A673 (cell line): ENCODE measurements at regions not wholly inside any gene's neighbourhood (a gene's known extent, or its start where the extent isn't known, plus 50 kb on each side); places are given as distances from the start of the nearest gene placed in this dataset.

Source experiments
- BruUV-seq: library from RNA; stranded (reverse); fragments of 400-500 nt; replicated peaks from 2 replicates; lab custom pipeline; 2021; lab: Mats Ljungman, UMichigan
- CTCF ChIA-PET: fragments of 300-600 bp; sonication (Branson Sonifier 250); formaldehyde crosslinking; loops from one replicate; lab custom pipeline; 2022; ENCODE audit warnings: antibody characterized with exemption; lab: Charles Lee
- POLR2A ChIA-PET: fragments of 300-600 bp; sonication (Branson Sonifier 250); formaldehyde crosslinking; loops from one replicate; lab custom pipeline; 2022; ENCODE audit warnings: antibody characterized with exemption; ENCODE audit not compliant: low non-redundant PET; lab: Charles Lee
- DNase-seq: peaks from one replicate; pipeline ENCODE4 v3.0.0-alpha.2; 2015; ENCODE audit warnings: low spot score
- H3K27ac ChIP-seq: fragments of 200-600 bp; sonication (generic); 2 replicates; pipeline ENCODE4 v1.5.1; 2016; ENCODE audit warnings: mixed run types, low read depth, mild to moderate bottlenecking, mixed read lengths, antibody characterized with exemption, low read length; ENCODE audit not compliant: poor library complexity, severe bottlenecking
- H3K27me3 ChIP-seq: fragments of 200-600 bp; sonication (generic); replicated peaks from 2 replicates; pipeline ENCODE4 v1.6.1; 2017; ENCODE audit warnings: mixed run types, low read depth, mild to moderate bottlenecking, mixed read lengths, antibody characterized with exemption, low read length; ENCODE audit not compliant: insufficient read depth, poor library complexity
- H3K36me3 ChIP-seq: fragments of 200-600 bp; sonication (generic); 2 replicates; pipeline ENCODE4 v1.6.1; 2016; ENCODE audit warnings: mixed run types, mild to moderate bottlenecking, mixed read lengths, antibody characterized with exemption, low read length; ENCODE audit not compliant: insufficient read depth, poor library complexity, severe bottlenecking
- H3K4me1 ChIP-seq: fragments of 200-600 bp; sonication (generic); 2 replicates; pipeline ENCODE4 v1.6.1; 2017; ENCODE audit warnings: mixed run types, mild to moderate bottlenecking, mixed read lengths, antibody characterized with exemption, low read length; ENCODE audit not compliant: insufficient read depth, poor library complexity, severe bottlenecking
- H3K4me3 ChIP-seq: fragments of 200-600 bp; sonication (generic); 2 replicates; pipeline ENCODE4 v1.5.1; 2016; ENCODE audit warnings: low read depth, mixed run types, mild to moderate bottlenecking, mixed read lengths, low read length; ENCODE audit not compliant: poor library complexity, severe bottlenecking
- H3K9me3 ChIP-seq: fragments of 200-600 bp; sonication (generic); 2 replicates; pipeline ENCODE4 v1.6.1; 2016; ENCODE audit warnings: mixed run types, low read depth, mild to moderate bottlenecking, mixed read lengths, antibody characterized with exemption, low read length; ENCODE audit not compliant: poor library complexity, severe bottlenecking
- CTCF ChIP-seq: fragments of 300-800, 200-600 bp; sonication (generic); conservative IDR thresholded peaks from 2 replicates; pipeline ENCODE4 v1.5.1; 2017; ENCODE audit warnings: low read depth, mild to moderate bottlenecking, antibody characterized with exemption, low read length, moderate library complexity, mixed read lengths
- EZH2 ChIP-seq: fragments of 200-600 bp; sonication (generic); IDR thresholded peaks from 2 replicates; pipeline ENCODE4 v1.6.1; 2017; ENCODE audit warnings: borderline replicate concordance, low read depth, mild to moderate bottlenecking, mixed read lengths, antibody characterized with exemption, low read length; ENCODE audit not compliant: poor library complexity, severe bottlenecking
- intact Hi-C: fragments of 100-400 bp; cut with micrococcal nuclease; formaldehyde crosslinking; loops from one replicate; pipeline ENCODE4 v1.10.0; 2022; ENCODE audit not compliant: unreplicated experiment

GRCh38 chr6:134436281-134436815, 118.4 kb upstream of the SGK1 start:
- Histone ChIP-seq H3K4me3 (peak overlapping the region; percentile 14), H3K36me3 (no peaks in the 10 kb centered on the region), H3K4me1 (no peaks in the 10 kb centered on the region), H3K27me3 (no peaks in the 10 kb centered on the region), H3K9me3 (no peaks in the 10 kb centered on the region), H3K27ac (no peak overlapping the region)
- peak; percentile 75 for DNase-seq
- no TSS peak for BruUV-seq
- POLR2A ChIA-PET: no interaction called here
- intact Hi-C loops: no loop called here
- TF ChIP-seq CTCF (no peak), EZH2 (no peak)
- CTCF ChIA-PET: no interaction called here

- H3K4me3 ChIP-seq: peak overlapping the region; percentile 14
- TF ChIP-seq CTCF (no peak), EZH2 (no peak)
- H3K36me3 ChIP-seq: no peaks in the 10 kb centered on the region
- ChIA-PET POLR2A (no interaction called here), CTCF (no interaction called here)
- no peaks in the 10 kb centered on the region for H3K4me1 ChIP-seq
- no peak for DNase-seq
- no peaks in the 10 kb centered on the region for H3K27me3 ChIP-seq
- intact Hi-C loops: no loop called here
- H3K9me3 ChIP-seq: no peaks in the 10 kb centered on the region
- H3K27ac ChIP-seq: no peak overlapping the region
- no TSS peak for BruUV-seq
These were observed 117.9 kb upstream of the SGK1 start for GRCh38 chr6:134435814-134436280.

- Histone ChIP-seq H3K4me1 (no peaks in the 10 kb centered on the region), H3K27me3 (no peaks in the 10 kb centered on the region), H3K4me3 (no peak overlapping the region), H3K9me3 (no peaks in the 10 kb centered on the region), H3K27ac (no peak overlapping the region), H3K36me3 (no peaks in the 10 kb centered on the region)
- ChIA-PET POLR2A (no interaction called here), CTCF (no interaction called here)
- no TSS peak for BruUV-seq
- intact Hi-C loops: no loop called here
- no peak for DNase-seq
- TF ChIP-seq CTCF (no peak), EZH2 (no peak)
These were observed 116.4 kb upstream of the SGK1 start for GRCh38 chr6:134434019-134434942.
